HG02642 (cell line): ENCODE measurements at regions not wholly inside any gene's neighbourhood (a gene's known extent, or its start where the extent isn't known, plus 50 kb on each side); places are given as distances from the start of the nearest gene placed in this dataset.

Experiments
- ATAC-seq: cut with Tn5 transposase; IDR thresholded peaks from one replicate; pipeline ENCODE4 v1.9.1; 2021; ENCODE audit warnings: mild to moderate bottlenecking; ENCODE audit not compliant: unreplicated experiment, poor library complexity

DNA sequence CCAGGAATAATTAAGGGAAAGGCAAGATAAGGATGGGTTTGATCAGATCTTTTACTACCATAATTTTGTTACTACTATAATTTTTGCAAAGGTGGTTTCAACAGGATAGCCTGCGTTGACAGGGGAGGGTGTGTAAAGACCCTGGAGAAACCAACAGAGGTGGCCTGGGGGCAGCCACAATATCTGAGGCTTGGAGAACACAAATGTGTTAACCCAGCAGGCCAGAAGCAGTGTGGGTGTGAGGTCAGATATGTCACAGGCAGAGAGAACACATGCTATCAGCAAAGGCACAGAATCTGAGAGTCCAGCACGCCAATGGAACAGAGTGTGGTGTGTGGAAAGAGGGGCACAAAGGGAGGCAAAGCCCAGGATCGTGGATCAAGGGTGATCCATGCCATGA, 399.4 kb upstream of the TRIB2 start:
- no peak for ATAC-seq

DNA sequence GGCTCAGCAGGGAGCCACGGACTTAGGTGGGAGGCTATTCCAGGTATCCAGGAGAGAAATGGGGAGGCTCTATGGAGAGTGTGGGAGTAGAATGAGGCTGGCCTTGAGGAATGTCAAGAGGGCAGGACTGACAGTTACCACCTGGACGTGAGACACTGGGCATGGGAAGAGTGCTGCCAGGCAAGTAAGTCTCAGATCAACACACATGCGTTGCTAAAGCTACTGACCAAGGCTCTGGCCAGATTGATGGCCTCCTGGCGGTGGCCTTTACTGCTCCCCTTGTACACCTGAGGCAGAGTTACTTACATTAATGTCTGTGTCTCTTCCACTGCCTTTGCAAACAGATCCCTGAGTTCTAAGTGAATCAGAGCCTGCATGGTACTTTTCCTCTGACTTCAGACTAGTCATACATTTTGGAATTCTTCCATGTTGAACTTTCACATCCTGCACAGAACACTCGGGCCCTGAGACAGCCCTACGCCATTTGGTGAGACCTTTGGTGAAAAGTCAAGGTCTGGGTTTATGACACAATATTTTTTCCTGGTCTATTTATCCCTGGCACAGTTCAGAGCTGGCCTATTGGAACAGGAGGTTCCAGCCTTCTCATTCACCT, 398.8 kb upstream of the TRIB2 start:
- no peak for ATAC-seq

DNA sequence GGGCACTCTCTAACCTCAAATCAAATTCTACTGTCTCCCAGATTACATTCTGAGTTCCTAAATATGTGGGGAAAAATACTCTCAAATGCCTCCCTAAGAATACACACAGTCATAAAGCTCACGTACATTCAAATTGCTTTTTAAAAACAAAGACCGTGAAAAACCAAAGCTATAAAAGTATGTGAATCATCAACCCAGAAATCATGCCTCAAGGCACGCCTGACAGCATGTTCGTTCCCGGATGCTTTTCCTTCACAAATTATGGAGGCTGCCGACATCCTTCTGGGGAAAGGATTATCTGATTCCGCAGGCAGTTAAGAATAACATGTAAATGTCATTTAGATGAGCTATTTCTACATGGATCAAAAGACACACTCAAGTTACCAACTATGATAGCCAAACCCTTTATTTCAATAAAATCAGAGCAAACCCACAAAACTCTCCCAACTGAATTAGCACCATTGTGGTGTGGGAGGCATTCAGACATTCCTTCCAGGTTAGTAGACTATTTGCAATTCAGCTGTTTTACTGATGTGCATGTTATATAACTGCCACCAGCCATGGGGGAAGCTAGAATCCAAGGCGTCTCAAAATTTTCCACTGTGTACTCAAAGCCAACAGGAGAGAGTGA, 398.2 kb upstream of the TRIB2 start:
- no peak for ATAC-seq

DNA sequence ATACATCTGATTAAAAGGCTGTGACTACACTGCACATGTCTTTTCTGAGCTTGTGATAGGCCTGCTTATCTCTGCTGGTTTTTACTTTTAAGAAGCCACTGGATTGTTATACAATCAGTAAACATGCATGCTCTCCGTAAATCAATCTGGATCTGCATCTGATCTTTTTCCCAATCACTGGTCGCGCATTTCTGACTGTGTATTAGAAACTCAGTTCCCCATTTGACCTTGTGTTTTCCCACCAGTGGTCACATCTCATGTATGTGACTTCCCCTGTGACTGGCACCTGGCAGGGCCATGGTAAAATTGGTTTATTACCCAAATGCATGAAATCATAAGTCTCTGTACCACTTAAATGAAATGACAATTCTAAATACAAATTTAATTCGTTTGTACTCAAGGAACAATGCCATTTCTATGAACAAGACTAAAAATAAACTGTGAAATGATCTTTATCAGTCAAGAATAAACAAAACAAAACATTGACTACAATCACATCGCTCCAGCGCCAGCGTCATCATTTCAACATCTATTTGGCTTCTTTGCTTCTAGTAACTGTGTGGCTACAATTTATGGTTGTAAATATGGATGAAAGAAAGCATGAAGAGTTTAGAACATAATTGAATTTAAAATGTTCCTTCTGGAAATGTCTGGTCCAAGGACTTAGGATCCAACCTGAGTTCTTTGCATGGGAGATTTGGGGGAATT, 396.6 kb upstream of the TRIB2 start:
- ATAC-seq, result no peak

DNA sequence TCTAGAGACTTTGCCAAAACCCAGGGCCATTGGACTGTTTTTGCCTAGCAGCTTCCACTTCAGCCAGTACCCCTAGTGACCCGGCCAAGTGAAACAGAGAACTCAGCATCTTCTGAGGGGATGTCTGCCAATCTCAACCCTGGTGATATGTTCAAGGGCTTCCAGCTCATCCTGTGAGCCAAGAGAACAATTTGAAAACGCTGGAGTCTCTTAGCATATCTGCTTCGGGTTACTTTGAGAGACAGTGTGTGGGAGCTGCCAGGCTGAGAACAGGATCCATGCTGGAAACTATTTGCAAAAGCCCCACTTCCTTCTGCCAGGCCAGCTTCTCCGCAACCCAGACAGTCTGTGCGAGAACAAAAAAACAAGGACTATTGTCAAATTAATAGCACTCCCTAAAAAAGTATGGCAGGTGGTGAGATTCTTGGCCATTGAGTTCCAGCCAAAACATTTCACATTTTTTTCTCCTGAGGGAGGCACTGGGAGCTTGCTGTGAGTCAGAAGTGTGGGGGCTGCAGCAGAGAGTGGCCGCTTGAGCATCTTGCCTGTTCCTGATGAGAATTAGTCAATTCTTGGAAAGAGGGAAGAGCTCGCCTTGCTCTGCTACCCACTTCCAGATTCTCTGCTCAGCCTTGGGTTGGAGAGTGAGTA, 395.6 kb upstream of the TRIB2 start:
- ATAC-seq, result no peak

DNA sequence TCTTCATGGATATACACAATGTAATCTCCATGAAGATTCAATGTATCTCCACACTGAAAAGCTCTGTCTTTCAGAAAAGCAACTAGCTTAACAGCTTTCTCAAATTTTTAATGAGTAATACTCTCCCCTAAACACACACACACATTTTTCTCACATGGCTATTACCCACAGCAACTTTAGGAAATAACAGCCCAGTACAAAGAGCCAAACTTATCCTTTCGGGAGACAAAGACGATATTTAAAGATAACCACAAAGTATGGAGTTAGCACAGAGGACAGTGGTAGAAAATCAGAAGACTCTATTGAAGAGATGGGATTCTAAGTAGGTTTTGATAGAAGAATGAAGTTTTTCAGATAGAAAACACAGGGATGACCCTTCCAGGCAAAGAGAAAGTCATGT, 394.9 kb upstream of the TRIB2 start:
- no peak for ATAC-seq

DNA sequence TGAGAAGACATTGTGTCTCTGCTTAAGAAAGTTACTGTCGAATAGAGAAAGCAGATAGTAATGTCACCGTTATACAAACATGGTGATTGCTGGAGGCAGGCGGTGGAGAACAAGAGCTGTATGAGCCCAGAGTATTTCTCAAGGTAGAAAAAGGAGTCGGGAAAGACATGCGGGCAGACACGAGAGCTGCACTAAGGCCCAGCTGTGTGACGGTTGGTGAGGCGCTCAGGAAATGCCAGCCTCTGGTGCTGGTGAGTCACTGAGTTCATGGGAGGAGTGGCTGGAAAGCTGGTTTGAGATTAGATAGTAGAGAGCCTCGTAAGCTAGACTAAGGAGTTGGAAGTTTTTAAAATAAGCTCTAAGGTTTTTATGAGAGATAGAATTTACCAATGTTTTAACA, 390.9 kb upstream of the TRIB2 start:
- ATAC-seq, result no peak

DNA sequence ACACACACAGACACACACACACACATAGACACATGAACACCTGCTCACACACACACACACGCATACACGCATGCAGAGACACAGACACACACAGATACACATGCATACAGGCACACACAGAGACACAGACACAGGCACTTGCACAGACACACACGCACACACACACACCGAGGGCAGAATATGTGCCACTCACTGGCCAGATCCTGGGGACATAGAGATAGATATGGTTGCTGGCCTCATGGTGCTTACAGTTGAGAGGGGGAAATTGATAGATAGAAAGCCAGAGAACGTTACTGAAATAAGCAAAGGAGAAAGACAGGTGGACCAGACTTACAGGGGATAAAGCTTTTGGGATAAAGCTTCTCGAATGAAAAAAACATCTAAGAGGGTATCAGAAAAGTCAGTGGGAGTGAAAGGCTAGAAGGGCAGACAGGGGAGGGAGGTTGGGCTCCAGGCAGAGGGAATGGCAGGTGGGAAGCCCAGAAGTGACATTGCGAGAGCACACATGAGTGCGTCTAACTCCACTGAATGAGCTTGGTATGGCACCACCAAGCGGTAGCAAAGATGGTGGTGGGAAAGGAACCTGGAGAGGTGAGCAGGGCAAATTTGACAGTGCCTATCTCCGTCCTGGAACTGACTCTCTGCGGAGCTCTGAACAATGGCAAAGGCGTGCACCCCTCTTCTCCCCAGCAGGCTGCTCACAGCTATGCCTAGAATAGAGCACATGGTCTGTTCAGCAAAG, 390.1 kb upstream of the TRIB2 start:
- no peak for ATAC-seq

DNA sequence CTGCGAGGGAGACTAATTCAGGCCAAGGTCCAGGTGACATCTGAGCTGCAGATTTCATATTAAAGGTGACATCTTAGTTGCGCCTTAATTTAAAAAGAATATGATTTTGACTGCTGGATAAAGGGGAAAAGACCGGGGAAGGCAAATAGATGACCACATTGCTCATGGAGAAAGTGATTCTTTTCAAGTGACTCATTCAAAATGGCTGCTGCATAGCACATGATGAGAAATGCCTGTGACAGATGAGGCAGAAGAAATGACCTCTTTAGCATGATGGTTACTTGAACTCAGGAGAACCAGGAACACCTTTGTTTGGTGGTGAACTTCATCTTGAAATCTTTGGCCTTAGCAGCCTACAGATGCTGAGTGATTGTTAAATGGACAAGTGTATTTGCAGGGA, 385.8 kb upstream of the TRIB2 start:
- ATAC-seq, result no peak

DNA sequence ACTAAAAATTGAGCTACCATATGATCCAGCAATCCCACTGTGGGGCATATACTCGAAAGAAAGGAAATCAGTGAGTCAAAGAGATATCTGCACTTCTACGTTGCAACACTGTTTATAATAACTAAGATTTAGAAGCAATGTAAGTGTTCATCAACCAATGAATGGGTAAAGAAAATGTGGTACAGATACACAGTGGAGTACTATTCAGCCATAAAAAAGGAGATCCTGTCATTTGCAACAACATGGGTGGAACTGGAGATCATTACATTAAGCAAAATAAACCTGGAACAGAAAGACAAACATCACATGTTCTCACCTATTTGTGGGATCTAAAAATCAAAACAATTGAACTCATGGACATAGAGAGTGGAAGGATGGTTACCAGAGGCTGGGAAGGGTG, 385.0 kb upstream of the TRIB2 start:
- no peak for ATAC-seq

DNA sequence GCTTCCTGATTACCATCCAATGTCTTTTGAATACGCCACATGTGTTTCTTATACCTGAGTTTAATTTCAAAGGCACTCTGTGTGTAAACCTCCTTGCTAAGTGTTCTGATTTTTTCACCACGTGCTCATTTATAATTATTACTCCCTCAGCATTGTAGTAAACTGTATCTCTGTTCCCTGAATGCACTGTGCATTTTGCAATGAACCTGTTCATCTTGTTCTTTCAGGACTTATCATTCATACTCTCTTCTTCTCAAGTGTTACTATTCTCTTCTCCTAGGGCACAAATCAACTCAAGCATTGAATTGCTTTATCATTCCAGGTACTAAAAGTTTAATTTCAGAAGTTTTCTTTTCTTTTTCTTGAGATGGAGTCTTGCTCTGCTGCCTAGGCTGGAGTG, 383.4 kb upstream of the TRIB2 start:
- ATAC-seq, result no peak

DNA sequence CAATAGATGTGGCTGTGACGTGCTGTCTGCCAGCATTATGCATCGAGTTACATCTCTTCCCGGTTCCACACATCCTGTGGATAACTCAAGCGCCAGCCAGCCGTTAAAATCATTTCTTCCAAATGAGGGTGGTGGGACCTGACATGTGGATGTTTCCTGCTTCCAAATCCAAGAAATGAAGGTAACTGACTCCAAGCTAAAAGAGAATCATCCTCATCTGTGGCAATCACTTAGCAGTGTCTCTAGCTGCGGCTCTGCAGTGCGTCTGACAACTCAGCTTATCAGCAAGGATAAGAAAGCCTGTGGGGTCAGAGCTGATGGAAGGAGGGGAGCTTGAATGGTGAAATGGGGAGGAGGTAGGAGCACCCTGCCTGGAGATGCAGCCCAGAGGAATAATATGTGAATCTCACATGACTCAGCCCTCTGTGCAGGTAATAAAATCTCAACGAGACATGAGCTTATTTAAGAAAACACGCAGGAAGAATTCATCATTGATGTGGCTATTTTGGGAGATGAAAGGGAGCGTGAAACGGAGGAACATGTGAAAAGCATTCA, 382.2 kb upstream of the TRIB2 start:
- ATAC-seq, result no peak

DNA sequence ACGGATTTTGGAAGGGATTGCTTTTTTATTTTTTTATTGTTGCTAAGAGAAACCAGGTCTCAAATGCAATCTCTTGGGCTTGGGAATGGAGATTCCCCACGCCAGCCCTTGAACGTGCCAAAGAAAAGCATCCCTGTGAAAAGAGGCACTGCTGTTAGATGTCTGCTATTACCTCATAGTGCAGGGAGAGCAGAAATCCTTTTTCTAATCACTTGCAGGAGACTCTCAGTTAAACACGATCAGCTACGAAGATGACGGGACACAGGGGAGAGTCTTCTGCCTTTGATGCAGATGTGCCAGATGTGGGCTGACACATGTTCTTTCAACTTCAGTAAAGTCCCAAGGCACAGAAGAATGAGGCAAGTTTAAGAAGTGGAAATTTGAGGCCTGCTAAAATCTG, 381.6 kb upstream of the TRIB2 start:
- ATAC-seq, result no peak

DNA sequence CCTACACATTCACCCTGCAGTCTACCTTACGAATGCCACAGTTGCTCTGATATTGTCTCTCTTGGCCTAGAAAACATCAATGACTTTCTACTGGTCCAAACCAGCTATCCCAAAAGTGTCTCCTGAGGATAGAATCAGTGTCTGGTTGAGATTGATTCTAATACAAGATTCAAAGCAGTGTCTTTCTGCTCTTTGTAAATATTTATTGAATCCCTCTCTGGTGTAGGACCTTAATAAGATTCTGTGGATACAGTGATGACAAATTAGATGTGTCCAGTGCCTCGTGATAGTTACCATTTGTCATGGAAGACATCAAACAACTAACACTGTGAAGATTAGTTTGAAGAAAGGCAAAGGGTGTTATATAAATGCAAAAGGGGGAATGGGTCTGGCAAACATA, 380.7 kb upstream of the TRIB2 start:
- ATAC-seq, result no peak

DNA sequence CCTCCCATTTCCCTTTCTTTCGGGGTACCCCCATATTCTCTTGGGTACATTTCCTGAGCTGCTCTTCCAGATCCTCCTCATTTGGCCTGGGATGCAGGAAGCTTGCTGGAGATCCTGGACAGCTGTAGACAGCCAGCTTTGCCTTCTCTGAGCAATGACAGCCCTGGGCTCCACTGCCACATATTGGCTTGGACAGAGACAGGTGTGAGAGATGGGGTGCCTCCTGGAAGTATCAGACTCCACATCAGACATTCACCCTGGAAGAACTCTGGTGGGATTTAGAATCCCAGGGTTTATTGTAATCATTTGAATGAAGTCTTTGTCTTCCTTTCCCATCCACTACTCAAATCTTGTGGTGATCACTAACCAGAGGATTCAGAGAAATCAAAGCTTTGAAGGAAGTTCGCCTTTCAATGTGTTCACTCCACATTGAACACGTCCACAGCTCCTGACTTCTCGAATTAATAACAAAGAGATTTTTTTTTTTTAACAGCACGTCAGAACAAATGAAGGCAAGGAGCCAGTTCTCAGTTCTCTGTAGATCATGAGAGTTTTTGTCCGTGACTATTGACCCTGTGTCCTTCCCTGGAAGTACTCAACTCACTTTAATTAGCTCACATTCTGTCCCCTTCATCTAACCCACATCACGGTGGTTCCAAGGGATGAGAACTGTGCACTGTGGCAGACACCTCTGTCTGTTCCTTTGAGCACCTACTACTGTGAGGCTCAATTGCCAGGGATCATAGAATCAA, 377.6 kb upstream of the TRIB2 start:
- no peak for ATAC-seq

DNA sequence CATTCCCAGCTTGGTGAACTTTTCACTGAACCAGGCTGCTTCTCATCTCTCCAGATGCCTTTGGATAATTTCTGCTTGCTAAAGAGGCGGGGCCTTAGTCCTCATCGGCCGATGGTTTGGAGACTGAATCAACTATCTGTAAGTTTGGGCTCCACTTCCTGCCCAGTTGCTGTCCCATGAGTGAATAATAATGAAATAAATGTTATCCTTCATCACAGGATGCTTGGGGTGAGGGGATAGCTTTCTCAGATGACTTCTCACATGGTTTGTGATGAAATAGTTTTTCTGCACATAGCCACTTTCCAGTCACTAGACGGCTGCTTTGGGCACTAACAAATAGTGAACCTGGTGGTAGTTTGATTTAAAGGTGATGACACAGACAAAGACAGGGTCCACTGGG, 376.6 kb upstream of the TRIB2 start:
- ATAC-seq, result no peak

DNA sequence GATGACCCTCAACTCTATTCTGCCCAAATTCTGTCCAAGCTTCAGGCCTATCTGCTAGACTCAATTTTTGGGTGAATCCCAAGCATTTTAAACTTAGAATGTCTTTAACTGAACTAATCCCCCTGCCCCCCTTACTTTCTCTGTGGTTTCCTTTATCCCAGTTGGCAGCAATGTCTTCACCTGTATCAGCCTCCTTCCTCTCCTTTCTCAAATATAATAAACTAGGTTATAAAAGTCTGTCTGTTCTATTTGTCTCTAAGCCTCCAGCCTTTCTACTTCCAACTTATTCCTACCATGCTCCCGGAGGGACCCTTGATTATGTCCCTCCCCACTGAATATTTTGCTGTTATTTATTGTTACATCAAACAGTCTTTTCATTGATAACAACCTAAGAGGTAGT, 375.5 kb upstream of the TRIB2 start:
- ATAC-seq, result no peak

DNA sequence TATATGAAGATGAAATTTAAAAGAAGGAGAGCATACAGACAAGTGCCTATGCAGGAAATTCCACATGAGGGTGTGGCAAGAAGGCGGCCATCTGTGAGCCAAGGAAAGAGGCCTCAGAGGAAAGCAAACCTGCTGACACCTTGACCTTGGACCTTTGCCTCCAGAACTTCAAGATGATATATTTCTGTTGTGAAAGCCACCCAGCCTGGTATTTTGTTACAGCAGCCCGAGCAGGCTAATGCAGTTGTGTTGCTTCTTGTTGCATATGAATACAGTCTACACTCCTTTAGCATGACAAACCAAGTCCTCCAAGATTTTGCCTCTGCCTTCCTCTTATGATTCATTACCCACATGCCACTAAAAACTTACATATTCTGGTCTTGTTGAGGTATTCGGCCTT, 374.8 kb upstream of the TRIB2 start:
- no peak for ATAC-seq

DNA sequence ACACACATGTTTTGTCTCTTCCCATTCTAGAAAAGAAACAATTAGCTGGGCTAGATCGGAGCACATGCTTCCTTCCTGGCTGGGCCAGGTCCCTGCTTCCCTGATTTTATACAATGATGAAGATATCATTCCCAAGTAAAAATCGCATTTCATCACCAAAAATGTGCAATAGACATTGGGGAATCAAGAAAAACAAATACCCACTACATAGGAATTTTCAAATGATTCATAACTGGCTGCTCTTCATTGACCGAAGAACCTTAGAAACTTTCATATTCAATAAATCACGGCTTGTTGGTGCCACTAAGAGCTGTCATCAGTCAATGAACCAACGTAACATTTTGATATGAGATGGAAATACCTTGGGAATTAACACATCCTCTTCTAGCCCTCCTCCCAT, 373.6 kb upstream of the TRIB2 start:
- no peak for ATAC-seq

DNA sequence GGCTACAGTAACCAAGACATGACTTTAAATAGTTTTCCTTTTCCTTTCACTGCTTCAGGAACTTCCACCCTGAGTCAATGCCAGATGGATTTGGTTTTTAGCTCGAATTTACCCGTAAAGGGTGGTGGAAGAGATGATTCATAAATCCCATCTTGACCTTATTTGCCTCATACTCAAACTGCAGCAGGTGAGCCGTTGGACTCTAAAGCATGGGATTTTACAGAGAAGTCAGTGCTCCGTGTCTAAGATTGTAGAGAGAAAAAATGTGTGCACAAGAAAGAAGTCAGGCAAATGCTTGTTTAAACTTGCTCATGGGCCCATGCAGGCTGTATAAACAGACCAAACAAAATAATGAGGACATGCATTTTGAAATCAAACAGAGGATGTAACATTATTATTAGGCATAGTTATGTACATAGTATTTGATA, 369.7 kb upstream of the TRIB2 start:
- no peak for ATAC-seq
